PFSK-1 (cell line): ENCODE measurements at regions not wholly inside any gene's neighbourhood (a gene's known extent, or its start where the extent isn't known, plus 50 kb on each side); places are given as distances from the start of the nearest gene placed in this dataset.

Experiments
- POLR2AphosphoS5 ChIP-seq: IDR thresholded peaks from 2 replicates; pipeline ENCODE4 v1.6.1; 2012; ENCODE audit warnings: low read depth, mild to moderate bottlenecking, control low read depth, low read length, moderate library complexity
- TAF1 ChIP-seq: IDR thresholded peaks from 2 replicates; pipeline ENCODE4 v1.6.1; 2012; ENCODE audit warnings: low read length, control low read depth, borderline replicate concordance; ENCODE audit not compliant: insufficient read depth

DNA sequence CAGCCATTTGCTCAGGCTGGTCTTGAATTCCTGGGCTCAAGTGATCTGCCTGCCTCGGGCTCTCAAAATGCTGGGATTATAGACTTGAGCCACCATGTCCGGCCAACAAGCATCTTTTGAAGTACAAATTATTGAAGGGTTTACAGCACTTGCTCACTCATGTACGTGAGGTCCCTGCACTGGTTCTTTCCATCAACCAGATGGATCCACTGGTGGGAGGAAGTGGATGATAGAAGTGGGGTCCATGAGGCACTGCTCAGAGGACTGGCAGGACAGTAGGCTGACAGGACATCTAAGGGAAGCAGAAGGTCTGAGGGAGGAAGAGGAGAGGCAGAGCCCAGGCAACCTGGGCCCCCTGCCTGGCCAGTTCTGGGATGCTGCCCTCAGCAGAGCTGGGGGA lies 109.2 kb upstream of the NXT1 start:
- TF ChIP-seq TAF1 (no peak), POLR2AphosphoS5 (no peak)
